ENCODE measurements at regions not wholly inside any gene's neighbourhood (a gene's known extent, or its start where the extent isn't known, plus 50 kb on each side); places are given as distances from the start of the nearest gene placed in this dataset.
"Not testable (repeated sequence)": the region's sequence is repeated elsewhere in the genome, so short reads cannot be mapped to it uniquely, and the experiment has no call there.

- DNase-seq, result no peak
Measured at GRCh38 chr16:26395700-26396099, 671.0 kb upstream of the C16orf82 start.

GRCh38 chr16:26396511-26397235 lies 670.1 kb upstream of the C16orf82 start:
- DNase-seq, result no peak

GRCh38 chr16:26413780-26414179 lies 652.9 kb upstream of the C16orf82 start:
- no peak for DNase-seq

DNA sequence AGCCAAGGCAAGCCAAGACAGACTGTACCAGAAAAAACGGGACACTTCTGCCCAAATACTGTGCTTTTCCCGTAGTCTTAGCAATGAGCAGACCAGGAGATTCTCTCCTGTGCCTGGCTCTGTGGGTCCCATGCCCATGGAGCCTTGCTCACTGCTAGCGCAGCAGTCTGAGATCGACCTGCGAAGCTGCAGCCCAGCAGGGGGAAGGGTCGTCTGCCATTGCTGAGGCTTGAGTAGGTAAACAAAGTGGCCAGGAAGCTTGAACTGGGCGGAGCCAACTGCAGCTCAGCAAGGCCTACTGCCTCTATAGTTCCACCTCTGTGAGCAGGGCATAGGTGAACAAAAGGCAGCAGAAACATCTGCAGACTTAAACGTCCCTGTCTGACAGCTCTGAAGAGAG lies 647.3 kb upstream of the C16orf82 start:
- DNase-seq, result not testable (repeated sequence)

GRCh38 chr16:26430618-26431017 lies 636.1 kb upstream of the C16orf82 start:
- DNase-seq, result no peak

GRCh38 chr16:26433807-26434206 lies 632.9 kb upstream of the C16orf82 start:
- no peak for DNase-seq

DNA sequence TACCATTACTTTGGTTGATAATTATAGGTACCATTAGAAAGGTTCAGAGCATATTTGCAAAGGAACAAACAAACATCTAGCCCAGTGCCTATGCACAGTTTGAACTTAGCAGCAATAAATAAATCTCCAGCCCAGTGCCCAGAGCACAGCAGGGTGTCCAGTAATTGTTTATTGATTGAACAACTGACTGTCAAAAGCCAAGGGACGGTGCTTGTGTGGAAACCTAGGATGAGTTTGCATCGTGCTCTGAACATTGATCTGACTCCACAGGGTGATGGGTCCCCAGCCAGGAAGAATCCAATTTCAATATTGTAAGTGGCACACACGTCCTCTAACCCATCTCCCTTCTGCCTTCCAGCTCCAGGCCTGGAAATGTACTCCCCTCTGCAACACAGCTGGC lies 625.5 kb upstream of the C16orf82 start:
- DNase-seq, result no peak

DNA sequence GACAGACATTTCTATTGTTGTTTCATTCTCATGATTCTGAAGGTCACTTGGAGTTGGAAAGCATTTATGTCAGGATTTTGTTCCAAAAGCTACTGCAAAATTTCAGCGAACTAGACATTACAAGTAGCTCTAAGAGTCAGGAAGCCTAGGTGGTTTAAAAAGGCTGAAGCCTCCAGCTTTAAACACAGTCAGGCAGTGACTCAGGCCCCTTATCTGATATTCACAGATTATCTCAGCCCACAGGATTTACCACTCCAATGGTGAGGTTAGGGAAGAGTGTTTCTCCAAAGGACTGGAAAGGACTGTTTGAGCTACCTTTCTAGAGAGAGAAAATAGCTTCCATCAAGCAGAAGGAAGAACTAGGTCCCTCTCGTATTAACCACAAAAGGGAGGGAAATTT lies 624.4 kb upstream of the C16orf82 start:
- DNase-seq, result no peak

DNA sequence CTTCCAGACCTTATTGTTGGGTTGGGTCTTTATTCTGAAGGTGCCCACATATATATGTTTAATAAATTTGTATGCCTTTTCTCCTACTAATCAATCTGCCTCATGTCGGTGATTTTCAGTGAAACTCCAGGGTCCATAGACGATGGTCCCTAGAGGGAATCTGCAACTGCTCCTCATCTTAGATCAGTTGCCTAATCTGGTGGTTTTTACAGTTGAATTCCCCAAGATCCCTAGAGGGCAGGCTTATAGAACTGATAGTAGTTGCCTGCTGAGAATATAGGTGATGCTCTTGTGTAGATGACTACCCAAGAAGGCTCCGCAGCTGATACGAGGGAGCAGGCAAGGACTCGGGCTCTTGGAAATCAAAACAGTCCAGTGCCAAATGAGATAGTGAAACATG lies 619.2 kb upstream of the C16orf82 start:
- DNase-seq, result no peak

DNA sequence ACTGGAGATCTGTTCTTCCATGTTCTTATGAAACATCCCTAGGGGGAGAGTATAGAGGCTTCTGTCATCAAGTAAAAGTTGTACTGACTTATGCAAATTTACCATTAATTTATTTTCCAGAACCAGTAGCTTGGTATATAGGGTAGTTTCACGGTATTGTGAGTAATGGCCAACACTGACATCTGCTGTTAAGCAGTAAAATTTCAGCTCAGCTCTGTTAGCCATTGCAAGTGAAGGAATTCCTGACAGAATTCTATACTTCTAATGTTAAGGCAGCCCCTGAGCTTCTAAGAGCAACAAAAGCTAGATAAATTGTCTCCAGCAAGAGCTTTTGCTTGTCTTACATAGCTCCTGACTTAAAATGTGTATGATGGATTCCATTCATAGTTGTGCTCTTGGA lies 613.5 kb upstream of the C16orf82 start:
- no peak for DNase-seq

- DNase-seq, result no peak
Measured at GRCh38 chr16:26454102-26454501, 612.6 kb upstream of the C16orf82 start.

DNA sequence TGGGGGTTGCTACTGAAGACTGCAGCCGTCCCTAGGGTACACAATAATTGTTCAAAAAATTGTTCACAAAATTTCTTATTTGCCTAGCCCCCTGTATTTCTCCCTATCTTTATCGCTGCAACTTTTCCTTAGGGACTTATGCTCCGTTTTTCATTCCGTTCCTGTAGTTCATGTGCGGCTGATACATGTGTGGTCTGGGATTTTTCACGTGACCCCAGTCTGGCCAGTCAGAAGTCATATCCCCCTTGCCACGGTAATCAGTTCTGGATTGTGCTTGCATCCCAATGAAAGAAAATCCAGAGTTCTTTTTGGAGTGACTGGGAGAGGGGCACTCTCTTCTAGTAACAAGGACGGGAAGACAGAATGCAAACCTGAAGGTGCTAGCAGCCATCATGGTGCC lies 610.7 kb upstream of the C16orf82 start:
- no peak for DNase-seq

DNA sequence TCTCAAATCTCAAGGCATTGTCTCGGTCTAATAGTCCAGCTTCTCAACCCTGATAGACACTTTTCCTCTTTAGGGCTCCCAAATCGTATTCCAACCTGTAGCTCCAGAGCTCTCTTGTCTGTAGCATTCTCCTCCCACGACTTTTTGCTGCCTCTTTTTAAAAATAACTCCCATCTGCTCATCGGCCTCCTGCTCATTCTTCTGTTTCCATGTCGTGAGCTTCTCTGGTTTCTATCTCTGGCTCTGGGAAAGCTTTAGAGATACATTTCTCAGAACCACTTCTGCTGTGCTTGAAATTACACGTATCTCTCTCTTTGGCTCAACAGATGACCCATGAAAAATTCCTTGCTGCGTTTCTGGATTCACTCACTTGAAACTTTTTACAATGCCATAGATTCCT lies 609.6 kb upstream of the C16orf82 start:
- DNase-seq, result no peak

DNA sequence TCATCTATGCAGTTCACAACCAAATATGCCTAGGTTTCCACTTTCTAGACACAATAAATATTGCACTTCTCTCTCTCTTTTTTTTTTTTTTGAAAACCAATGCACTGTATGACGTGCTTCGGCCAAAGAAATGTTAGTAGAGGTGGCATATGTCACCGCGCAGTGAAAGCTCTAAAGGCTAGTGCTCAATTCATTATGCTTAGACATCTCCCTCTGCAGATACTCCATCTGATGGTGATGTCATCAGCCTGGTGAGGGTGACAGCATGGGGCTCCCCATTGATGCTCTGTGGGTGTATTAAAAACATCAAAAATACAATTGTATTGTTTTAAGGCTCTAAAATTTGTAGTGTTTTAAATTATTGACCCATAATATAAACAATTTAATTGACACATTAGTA lies 608.8 kb upstream of the C16orf82 start:
- DNase-seq, result no peak

GRCh38 chr16:26464576-26465266 lies 602.0 kb upstream of the C16orf82 start:
- no peak for DNase-seq

GRCh38 chr16:26474405-26474804 lies 592.3 kb upstream of the C16orf82 start:
- DNase-seq, result not testable (repeated sequence)

- DNase-seq, result no peak
Measured at GRCh38 chr16:26475596-26475995, 591.1 kb upstream of the C16orf82 start.

DNA sequence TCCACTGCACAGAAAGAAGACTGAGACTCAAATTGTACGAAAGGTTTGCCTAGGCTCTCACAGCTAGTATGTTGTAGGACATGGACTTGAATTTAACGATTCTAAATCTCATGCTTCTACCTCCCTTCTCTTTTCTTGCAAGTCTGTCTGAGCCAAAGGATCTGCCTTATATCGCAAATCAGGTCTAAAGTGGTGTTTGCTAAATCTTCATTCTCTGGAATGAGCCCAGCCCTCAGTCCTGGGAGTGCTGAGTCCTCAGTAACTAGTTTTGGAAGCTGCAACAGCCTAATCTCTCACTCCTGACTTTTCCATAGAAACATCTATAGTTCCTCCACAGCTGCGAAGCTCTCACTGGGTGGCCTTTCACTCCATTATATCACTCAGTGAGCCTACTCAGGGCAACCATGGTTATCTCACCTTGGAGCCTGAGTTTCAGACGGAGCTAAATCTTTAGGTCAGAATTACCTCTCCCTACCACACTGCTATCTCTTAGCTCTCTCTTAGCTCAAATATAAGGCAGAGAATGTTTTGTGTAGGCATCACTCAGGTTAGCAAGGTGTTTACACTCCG lies 575.5 kb upstream of the C16orf82 start:
- DNase-seq, result no peak

DNA sequence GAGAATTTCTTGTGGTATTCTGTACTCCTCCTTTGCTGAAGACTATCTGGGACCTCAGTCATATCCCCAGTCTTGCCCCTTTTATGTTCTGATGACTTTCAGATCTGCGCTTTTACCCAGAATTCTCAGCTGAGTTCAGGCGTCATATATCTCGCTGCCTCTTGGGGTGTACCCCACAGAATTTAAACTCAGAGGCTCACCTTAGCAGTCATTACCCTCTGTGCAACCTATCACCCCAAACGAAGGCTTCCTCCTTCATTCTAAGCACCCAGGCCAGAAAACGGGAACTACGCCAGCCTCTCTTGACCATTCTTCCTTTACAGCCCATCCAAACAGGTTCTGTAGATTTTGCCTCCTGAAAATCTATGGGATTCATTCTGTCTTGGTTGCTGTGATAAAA lies 574.8 kb upstream of the C16orf82 start:
- DNase-seq, result no peak

DNA sequence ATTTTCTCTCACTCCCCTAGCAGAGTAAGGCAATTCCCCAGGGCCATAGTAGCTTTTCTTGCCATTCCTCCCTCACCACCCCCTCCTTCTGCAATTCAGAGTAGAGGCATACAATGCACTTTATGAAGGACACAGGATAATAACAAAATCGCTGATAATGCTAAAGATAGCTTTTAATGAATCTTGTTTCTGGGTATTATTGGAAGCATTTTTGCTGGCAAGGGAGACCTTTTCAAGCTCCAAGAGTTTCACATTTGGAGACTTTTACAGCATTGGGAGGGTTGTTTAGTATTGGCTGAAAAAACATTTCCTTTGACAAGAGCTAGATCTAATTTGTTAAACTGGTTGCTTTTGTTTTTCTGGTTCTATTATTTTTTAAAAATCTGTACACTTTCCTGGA lies 573.0 kb upstream of the C16orf82 start:
- DNase-seq, result no peak

- DNase-seq, result no peak
Measured at GRCh38 chr16:26497896-26498295, 568.8 kb upstream of the C16orf82 start.

- DNase-seq, result no peak
Measured at GRCh38 chr16:26500326-26500725, 566.4 kb upstream of the C16orf82 start.

DNA sequence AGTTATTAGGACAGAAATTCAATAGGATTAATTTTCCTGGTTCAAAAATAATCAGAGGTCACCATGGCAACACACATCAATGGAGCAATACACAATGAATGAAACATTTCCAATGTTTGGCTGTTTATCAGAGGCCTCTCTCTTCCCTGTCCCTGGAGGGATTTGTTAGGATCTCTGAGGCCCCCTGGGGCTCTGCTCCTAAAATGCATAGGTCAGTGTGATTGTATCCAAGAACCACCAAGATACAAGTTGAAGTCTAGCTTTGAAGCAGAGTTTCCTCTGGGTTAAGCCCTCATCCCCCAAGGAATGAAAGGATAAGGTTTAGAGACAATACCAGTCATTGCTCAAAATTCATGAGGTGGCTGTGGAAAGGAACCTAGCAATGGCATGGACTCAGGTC lies 561.2 kb upstream of the C16orf82 start:
- no peak for DNase-seq

GRCh38 chr16:26508946-26509345 lies 557.8 kb upstream of the C16orf82 start:
- DNase-seq, result not testable (repeated sequence)

All from stimulated activated CD4-positive, alpha-beta T cell treated with anti-CD3 and anti-CD28 coated beads, Interleukin-2, amount 100 ng/mL, for 48 hours (primary cell).